ENCODE measurements at regions not wholly inside any gene's neighbourhood (a gene's known extent, or its start where the extent isn't known, plus 50 kb on each side); places are given as distances from the start of the nearest gene placed in this dataset.

DNA sequence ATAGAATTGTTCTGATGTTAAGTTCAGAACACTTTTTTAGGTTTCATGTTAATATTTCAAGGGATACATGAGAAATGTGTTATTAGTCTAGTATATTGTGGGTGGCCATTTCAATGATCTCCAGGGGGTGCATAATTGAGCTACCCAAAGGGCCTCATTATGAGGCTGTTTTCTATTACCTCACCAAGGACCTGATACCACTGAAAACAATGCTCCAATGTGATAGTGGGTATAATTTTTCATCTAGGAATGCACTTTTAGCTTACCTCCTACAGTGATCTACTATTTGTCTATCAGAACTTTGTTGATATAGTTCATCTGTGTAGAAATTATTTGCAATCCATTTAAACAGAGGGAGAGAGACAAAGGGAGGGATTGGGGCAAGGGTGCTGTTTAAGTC lies 106.8 kb upstream of the HS3ST5 start:
- no peak for FAIRE-seq
- no peak overlapping the region for H3K56ac ChIP-seq (replicated peaks; ENCODE audit: insufficient read length, low read depth, low read length)
- TF ChIP-seq JUN (IDR thresholded peaks at IDR 0.05; ENCODE audit: low read depth, low read length) (no peak), CHD1 (IDR thresholded peaks at IDR 0.05; ENCODE audit: low read depth, low read length) (no peak), POLR2AphosphoS5 (IDR thresholded peaks at IDR 0.05; ENCODE audit: low read depth, low read length) (no peak), YY1 (IDR thresholded peaks at IDR 0.05; ENCODE audit: low read depth, low read length) (no peak), TBP (IDR thresholded peaks at IDR 0.05; ENCODE audit: low read depth, low read length) (no peak), BACH1 (IDR thresholded peaks at IDR 0.05; ENCODE audit: low read length) (no peak), HDAC6 (IDR thresholded peaks at IDR 0.05; ENCODE audit: low read depth, low read length) (no peak), RNF2 (IDR thresholded peaks at IDR 0.05; ENCODE audit: borderline replicate concordance, low read depth, low read length, missing control alignments, poor library complexity, severe bottlenecking) (no peak)

More for the DNA sequence above, 106.8 kb upstream of the HS3ST5 start:
- no peak for DNase-seq (ENCODE audit: low read depth in 1 of 2, low spot score in 2 of 2)
- H3K4me2 ChIP-seq (ENCODE audit: insufficient read depth in 1 of 2, low read depth in 2 of 2, low read length in 2 of 2): no peak overlapping the region
- H4K8ac ChIP-seq (ENCODE audit: extremely low read depth, insufficient read depth, low read length): no peak overlapping the region
- H2BK20ac ChIP-seq (ENCODE audit: low read length): no peak overlapping the region
- H3K4ac ChIP-seq (replicated peaks; ENCODE audit: insufficient read length, low read depth, low read length): no peak overlapping the region
- no peak overlapping the region for H3K14ac ChIP-seq (ENCODE audit: insufficient read length)
- H3K27me3 ChIP-seq (replicated peaks in 1 of 4; ENCODE audit: control insufficient read depth in 3 of 4, extremely low read depth in 1 of 4, insufficient read depth in 3 of 4, low read length in 3 of 4): no peaks in the 10 kb centered on the region
- H2AK5ac ChIP-seq (ENCODE audit: low read depth, low read length): no peak overlapping the region
- no peaks in the 10 kb centered on the region for H3K23me2 ChIP-seq (ENCODE audit: low read depth, low read length)
- H2AFZ ChIP-seq (ENCODE audit: low read length): no peak overlapping the region
- H4K91ac ChIP-seq (replicated peaks; ENCODE audit: insufficient read length, low read length): no peak overlapping the region
- ChIA-PET POLR2A (ENCODE audit: partially characterized antibody) (interaction anchor here (1.2 to 2.2 kb wide), 2 partner anchors 8 to 19 kb away, joined by 3 to 6 read pairs; no protein-coding TSS in a partner anchor), CTCF (ENCODE audit: partially characterized antibody) (interaction anchor here (0.9 to 1.4 kb wide), 2 partner anchors 10 to 12 kb away, joined by 3 read pairs; no protein-coding TSS in a partner anchor)
- H3K9me3 ChIP-seq (ENCODE audit: insufficient read depth in 2 of 2, low read depth in 1 of 2, low read length in 1 of 2): no peaks in the 10 kb centered on the region
- no peaks in the 10 kb centered on the region for H3K79me2 ChIP-seq (ENCODE audit: control insufficient read depth in 1 of 2, insufficient read depth in 2 of 2, low read length in 2 of 2)
- no peak overlapping the region for H3K23ac ChIP-seq (ENCODE audit: insufficient read length)
- no peak overlapping the region for H2BK15ac ChIP-seq (ENCODE audit: low read length)
- H2BK120ac ChIP-seq (replicated peaks; ENCODE audit: low read depth, low read length): no peak overlapping the region
- no peak overlapping the region for H3K9ac ChIP-seq (replicated peaks in 1 of 4; ENCODE audit: extremely low read depth in 1 of 4, low read depth in 3 of 4, low read length in 3 of 4)
- H2BK5ac ChIP-seq (ENCODE audit: low read depth, low read length): no peak overlapping the region
- no peaks in the 10 kb centered on the region for H4K20me1 ChIP-seq (replicated peaks in 1 of 2; ENCODE audit: control insufficient read depth in 1 of 2, insufficient read depth in 2 of 2, low read length in 2 of 2)
- no peak overlapping the region for H3K27ac ChIP-seq (ENCODE audit: low read depth, low read length)
- no peaks in the 10 kb centered on the region; the same call in 1 of the 2 replicates for H3K79me1 ChIP-seq (ENCODE audit: low read depth, low read length)
- no peaks in the 10 kb centered on the region; a peak in 1 of 8 replicates for H3K36me3 ChIP-seq (ENCODE audit: control insufficient read depth in 2 of 4, insufficient read depth in 4 of 4, low read length in 3 of 4)
- H2BK12ac ChIP-seq (ENCODE audit: low read depth, low read length): no peak overlapping the region
- peaks cover 0 to 13% (median 6%) of the 10 kb centered on the region in 4 experiments; a peak in 3 of 7 replicates for H3K4me1 ChIP-seq (replicated peaks in 1 of 4; ENCODE audit: control insufficient read depth in 3 of 4, insufficient read depth in 4 of 4, low read length in 3 of 4)
- H4K5ac ChIP-seq (ENCODE audit: insufficient read length, low read depth, low read length): no peak overlapping the region
- H3K18ac ChIP-seq (ENCODE audit: extremely low read depth, low read length): no peak overlapping the region
- no peak overlapping the region for H3K4me3 ChIP-seq (ENCODE audit: extremely low read depth in 1 of 4, insufficient read depth in 2 of 4, low read depth in 3 of 4, low read length in 4 of 4)
